BE2C (cell line): ENCODE measurements at regions not wholly inside any gene's neighbourhood (a gene's known extent, or its start where the extent isn't known, plus 50 kb on each side); places are given as distances from the start of the nearest gene placed in this dataset.
"Not testable (repeated sequence)": the region's sequence is repeated elsewhere in the genome, so short reads cannot be mapped to it uniquely, and the experiment has no call there.

Experiments
- DNase-seq: peaks from one replicate; pipeline ENCODE4 v3.0.0-alpha.2; 2020
- H3K27me3 ChIP-seq: fragments of 250-450 bp; sonication (Bioruptor Pico); 2 replicates; pipeline ENCODE4 v1.5.1; 2020; ENCODE audit warnings: mild to moderate bottlenecking
- H3K36me3 ChIP-seq: fragments of 250-450 bp; sonication (Bioruptor Pico); 2 replicates; pipeline ENCODE4 v1.5.1; 2020; ENCODE audit warnings: mild to moderate bottlenecking
- H3K4me1 ChIP-seq: fragments of 250-450 bp; sonication (Bioruptor Pico); 2 replicates; pipeline ENCODE4 v1.5.1; 2020
- H3K4me3 ChIP-seq: 2 replicates; pipeline ENCODE4 v1.5.1; 2011; ENCODE audit warnings: low read depth, low read length
- H3K9me3 ChIP-seq: fragments of 250-450 bp; sonication (Bioruptor Pico); 2 replicates; pipeline ENCODE4 v1.5.1; 2020
- TF ChIP-seq, protein P1 (sequence below): IDR thresholded peaks from 2 replicates; pipeline ENCODE4 v1.5.1; 2012; ENCODE audit warnings: mild to moderate bottlenecking, low read depth, low read length

DNA sequence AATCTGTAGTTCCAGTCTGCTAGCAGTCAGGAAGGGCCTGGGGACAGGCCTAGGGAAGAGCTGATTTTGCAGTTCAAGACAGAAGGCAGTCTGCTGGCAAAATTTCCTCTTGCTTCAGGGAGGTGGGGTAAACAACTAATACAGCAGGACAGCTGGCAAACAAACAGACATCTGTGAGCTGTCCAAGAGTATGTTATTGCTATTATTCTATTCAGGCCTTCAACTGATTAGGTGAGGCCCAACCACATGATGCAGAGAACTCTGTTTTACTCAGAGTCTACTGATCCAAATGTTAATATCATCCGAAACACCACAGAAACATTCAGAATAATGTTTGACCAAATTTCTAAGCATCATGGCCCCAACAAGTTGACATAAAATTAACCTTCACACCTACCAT, 161.0 kb upstream of the E2F7 start:
- H3K27me3 ChIP-seq: no peaks in the 10 kb centered on the region
- no peak overlapping the region for H3K4me3 ChIP-seq
- DNase-seq: no peak
- TF ChIP-seq, protein P1, sequence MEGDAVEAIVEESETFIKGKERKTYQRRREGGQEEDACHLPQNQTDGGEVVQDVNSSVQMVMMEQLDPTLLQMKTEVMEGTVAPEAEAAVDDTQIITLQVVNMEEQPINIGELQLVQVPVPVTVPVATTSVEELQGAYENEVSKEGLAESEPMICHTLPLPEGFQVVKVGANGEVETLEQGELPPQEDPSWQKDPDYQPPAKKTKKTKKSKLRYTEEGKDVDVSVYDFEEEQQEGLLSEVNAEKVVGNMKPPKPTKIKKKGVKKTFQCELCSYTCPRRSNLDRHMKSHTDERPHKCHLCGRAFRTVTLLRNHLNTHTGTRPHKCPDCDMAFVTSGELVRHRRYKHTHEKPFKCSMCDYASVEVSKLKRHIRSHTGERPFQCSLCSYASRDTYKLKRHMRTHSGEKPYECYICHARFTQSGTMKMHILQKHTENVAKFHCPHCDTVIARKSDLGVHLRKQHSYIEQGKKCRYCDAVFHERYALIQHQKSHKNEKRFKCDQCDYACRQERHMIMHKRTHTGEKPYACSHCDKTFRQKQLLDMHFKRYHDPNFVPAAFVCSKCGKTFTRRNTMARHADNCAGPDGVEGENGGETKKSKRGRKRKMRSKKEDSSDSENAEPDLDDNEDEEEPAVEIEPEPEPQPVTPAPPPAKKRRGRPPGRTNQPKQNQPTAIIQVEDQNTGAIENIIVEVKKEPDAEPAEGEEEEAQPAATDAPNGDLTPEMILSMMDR: no peak
- no peaks in the 10 kb centered on the region for H3K36me3 ChIP-seq
- H3K9me3 ChIP-seq: no peaks in the 10 kb centered on the region
- H3K4me1 ChIP-seq: no peaks in the 10 kb centered on the region

DNA sequence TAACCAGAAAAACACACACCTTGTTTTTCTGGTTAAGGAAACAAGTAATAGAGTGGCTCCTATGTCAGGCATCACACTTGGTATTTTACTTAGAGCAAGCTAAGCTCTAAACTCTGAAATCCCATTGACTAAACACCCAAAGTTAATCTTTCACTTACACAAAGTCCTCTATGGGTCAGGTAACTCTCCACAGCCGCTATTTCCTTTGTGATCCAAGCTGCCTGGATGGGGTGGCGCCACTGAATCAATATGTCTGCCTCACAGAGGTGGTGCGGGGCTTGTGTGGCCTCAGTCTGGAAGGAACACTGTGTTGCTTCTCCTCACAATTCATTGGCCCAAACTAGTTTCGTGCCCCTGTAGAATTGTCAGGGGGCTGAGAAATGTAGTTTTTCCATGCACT, 160.0 kb upstream of the E2F7 start:
- no peaks in the 10 kb centered on the region for H3K27me3 ChIP-seq
- no peaks in the 10 kb centered on the region for H3K4me1 ChIP-seq
- H3K36me3 ChIP-seq: no peaks in the 10 kb centered on the region
- H3K4me3 ChIP-seq: no peak overlapping the region
- no peak for DNase-seq
- TF ChIP-seq, protein P1: no peak
- H3K9me3 ChIP-seq: no peaks in the 10 kb centered on the region

DNA sequence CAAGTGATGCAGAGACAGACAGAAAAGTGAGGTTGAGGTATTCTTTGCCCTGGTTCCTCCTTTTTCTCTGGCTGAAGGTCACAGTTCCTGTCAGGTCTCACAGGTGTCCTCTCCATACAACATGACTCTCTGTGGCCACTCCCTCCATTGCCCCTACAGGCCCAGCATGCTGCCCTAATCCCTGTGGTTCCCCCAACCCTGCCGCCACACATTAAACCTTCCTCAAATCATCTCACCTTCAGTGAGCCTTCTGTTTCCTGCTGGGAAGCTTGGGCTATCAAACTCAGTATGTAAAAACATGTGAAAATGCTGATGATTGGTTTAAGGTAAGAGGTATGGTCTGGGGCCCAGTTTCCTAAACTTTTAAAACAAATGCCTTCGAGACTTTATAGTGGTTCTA, 159.0 kb upstream of the E2F7 start:
- TF ChIP-seq, protein P1: no peak
- Histone ChIP-seq H3K36me3 (no peaks in the 10 kb centered on the region), H3K9me3 (no peaks in the 10 kb centered on the region), H3K27me3 (no peaks in the 10 kb centered on the region), H3K4me1 (no peaks in the 10 kb centered on the region), H3K4me3 (no peak overlapping the region)
- DNase-seq: no peak

DNA sequence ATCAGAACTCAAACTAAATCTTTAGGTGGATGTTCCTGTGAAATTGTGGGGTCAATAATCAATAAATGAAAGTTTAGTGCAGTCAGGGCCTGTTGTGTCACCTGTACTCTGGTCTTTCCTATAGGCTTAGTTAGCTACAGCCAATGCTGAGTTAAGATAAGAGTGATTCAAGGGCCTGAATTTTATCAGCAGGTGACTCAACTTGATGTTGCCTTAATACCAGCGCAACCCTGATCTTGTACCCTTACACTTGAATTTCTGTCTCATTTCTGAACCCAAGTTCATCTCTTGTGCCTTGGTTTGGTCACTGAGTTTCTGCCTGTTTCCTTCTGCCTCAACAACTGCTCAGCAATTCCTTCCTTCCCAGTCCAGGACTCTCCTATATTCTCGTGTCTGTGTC, 157.0 kb upstream of the E2F7 start:
- no peak for DNase-seq
- no peaks in the 10 kb centered on the region for H3K4me1 ChIP-seq
- H3K9me3 ChIP-seq: no peaks in the 10 kb centered on the region
- no peaks in the 10 kb centered on the region for H3K27me3 ChIP-seq
- TF ChIP-seq, protein P1: no peak
- no peak overlapping the region for H3K4me3 ChIP-seq
- H3K36me3 ChIP-seq: no peaks in the 10 kb centered on the region

GRCh38 chr12:77220586-77220985, 155.2 kb upstream of the E2F7 start:
- H3K27me3 ChIP-seq: no peaks in the 10 kb centered on the region
- H3K9me3 ChIP-seq: no peaks in the 10 kb centered on the region
- TF ChIP-seq, protein P1: no peak
- DNase-seq: no peak
- H3K4me3 ChIP-seq: no peak overlapping the region
- no peaks in the 10 kb centered on the region for H3K4me1 ChIP-seq
- H3K36me3 ChIP-seq: no peaks in the 10 kb centered on the region

DNA sequence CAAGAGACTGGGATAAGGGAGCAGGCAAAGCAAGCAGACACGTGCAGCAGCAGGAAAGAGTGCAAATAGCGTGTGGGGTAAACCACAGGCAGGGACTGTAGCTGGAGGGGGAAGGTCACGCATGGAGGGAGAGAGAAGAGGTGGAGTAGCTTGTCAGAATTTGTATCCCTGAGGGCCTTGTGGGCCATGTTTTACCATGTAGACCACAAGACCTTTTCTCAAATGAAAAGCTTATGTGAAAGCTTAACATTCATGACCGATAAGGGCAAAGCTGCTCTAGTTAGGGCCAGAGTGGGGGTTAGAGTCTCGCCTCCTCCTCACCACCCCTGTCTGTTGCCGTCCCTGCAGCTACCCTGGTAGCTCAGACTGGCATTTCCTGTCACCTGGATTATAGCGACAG, 152.9 kb upstream of the E2F7 start:
- H3K9me3 ChIP-seq: no peaks in the 10 kb centered on the region
- H3K36me3 ChIP-seq: no peaks in the 10 kb centered on the region
- DNase-seq: no peak
- no peaks in the 10 kb centered on the region for H3K4me1 ChIP-seq
- H3K27me3 ChIP-seq: no peaks in the 10 kb centered on the region
- TF ChIP-seq, protein P1: no peak
- no peak overlapping the region for H3K4me3 ChIP-seq

- H3K9me3 ChIP-seq, DNase-seq, H3K4me1 ChIP-seq, H3K27me3 ChIP-seq, H3K36me3 ChIP-seq, H3K4me3 ChIP-seq: not testable (repeated sequence)
These were observed 150.8 kb upstream of the E2F7 start for GRCh38 chr12:77216136-77216535.
